ENCODE measurements at regions not wholly inside any gene's neighbourhood (a gene's known extent, or its start where the extent isn't known, plus 50 kb on each side); places are given as distances from the start of the nearest gene placed in this dataset.

- BruUV-seq (replicated peaks): no TSS peak
- POLR2A ChIA-PET (ENCODE audit: unreplicated experiment): no interaction called here
- Histone ChIP-seq H3K27me3 (ENCODE audit: low read length) (peaks cover 25% of the 10 kb centered on the region), H4K20me1 (ENCODE audit: low read length) (no peaks in the 10 kb centered on the region), H3K9me3 (ENCODE audit: low read length) (no peaks in the 10 kb centered on the region), H3K9ac (ENCODE audit: low read length) (no peak overlapping the region), H3K4me3 (ENCODE audit: low read length) (no peak overlapping the region), H2AFZ (ENCODE audit: low read length) (no peak overlapping the region), H3K36me3 (ENCODE audit: low read depth, low read length) (no peaks in the 10 kb centered on the region), H3K4me2 (ENCODE audit: low read length) (no peak overlapping the region), H3F3A (ENCODE audit: low read length, unreplicated experiment) (no peaks in the 10 kb centered on the region), H3K4me1 (ENCODE audit: insufficient read depth, low read length) (no peaks in the 10 kb centered on the region), H3K9me2 (replicated peaks; ENCODE audit: low read length) (no peaks in the 10 kb centered on the region), H3K27ac (ENCODE audit: low read length) (no peak overlapping the region), H3K79me2 (ENCODE audit: low read length) (no peaks in the 10 kb centered on the region)
- ATAC-seq: no peak
- intact Hi-C loops (cut with micrococcal nuclease): no loop called here
- no peak for DNase-seq
- no peak for TF ChIP-seq EZH2phosphoT487 (IDR thresholded peaks at IDR 0.05; ENCODE audit: borderline replicate concordance, low read length)
- TF ChIP-seq EZH2 (IDR thresholded peaks at IDR 0.05; ENCODE audit: low read length, unreplicated experiment): no peak
- no peak for TF ChIP-seq CTCF (conservative IDR thresholded peaks at IDR 0.05; ENCODE audit: low read depth, low read length)
- CTCF ChIA-PET: no interaction called here
Measured at GRCh38 chr12:13857750-13858149, 123.7 kb downstream of the GRIN2B start.

GRCh38 chr12:13853471-13853870 lies 127.9 kb downstream of the GRIN2B start:
- no peak for TF ChIP-seq CTCF (conservative IDR thresholded peaks at IDR 0.05; ENCODE audit: low read depth, low read length)
- TF ChIP-seq EZH2 (IDR thresholded peaks at IDR 0.05; ENCODE audit: low read length, unreplicated experiment): no peak
- no peak for TF ChIP-seq EZH2phosphoT487 (IDR thresholded peaks at IDR 0.05; ENCODE audit: borderline replicate concordance, low read length)
- H3K4me2 ChIP-seq (ENCODE audit: low read length): no peak overlapping the region
- ChIA-PET CTCF (no interaction called here), POLR2A (ENCODE audit: unreplicated experiment) (no interaction called here)
- intact Hi-C loops (cut with micrococcal nuclease): no loop called here
- no peaks in the 10 kb centered on the region for H3K9me3 ChIP-seq (ENCODE audit: low read length)
- H3K9me2 ChIP-seq (replicated peaks; ENCODE audit: low read length): no peaks in the 10 kb centered on the region
- no peak overlapping the region for H3K9ac ChIP-seq (ENCODE audit: low read length)
- H3K79me2 ChIP-seq (ENCODE audit: low read length): no peaks in the 10 kb centered on the region
- H3K36me3 ChIP-seq (ENCODE audit: low read depth, low read length): no peaks in the 10 kb centered on the region
- H3K4me3 ChIP-seq (ENCODE audit: low read length): no peak overlapping the region
- ATAC-seq (no peak), DNase-seq (no peak)
- no peaks in the 10 kb centered on the region for H3K4me1 ChIP-seq (ENCODE audit: insufficient read depth, low read length)
- peaks cover 14% of the 10 kb centered on the region for H3K27me3 ChIP-seq (ENCODE audit: low read length)
- no peak overlapping the region for H3K27ac ChIP-seq (ENCODE audit: low read length)
- no peak overlapping the region for H2AFZ ChIP-seq (ENCODE audit: low read length)
- H4K20me1 ChIP-seq (ENCODE audit: low read length): no peaks in the 10 kb centered on the region
- BruUV-seq (replicated peaks): no TSS peak
- H3F3A ChIP-seq (ENCODE audit: low read length, unreplicated experiment): no peaks in the 10 kb centered on the region

GRCh38 chr12:13851828-13852227 lies 129.6 kb downstream of the GRIN2B start:
- CTCF ChIA-PET: no interaction called here

More at GRCh38 chr12:13851828-13852227, 129.6 kb downstream of the GRIN2B start:
- H3K9me2 ChIP-seq (replicated peaks; ENCODE audit: low read length): no peaks in the 10 kb centered on the region
- no peaks in the 10 kb centered on the region for H3K9me3 ChIP-seq (ENCODE audit: low read length)
- no peak overlapping the region for H3K27ac ChIP-seq (ENCODE audit: low read length)
- H3K9ac ChIP-seq (ENCODE audit: low read length): no peak overlapping the region
- no peaks in the 10 kb centered on the region for H3K4me1 ChIP-seq (ENCODE audit: insufficient read depth, low read length)
- no peak for DNase-seq
- H4K20me1 ChIP-seq (ENCODE audit: low read length): no peaks in the 10 kb centered on the region
- H3K36me3 ChIP-seq (ENCODE audit: low read depth, low read length): no peaks in the 10 kb centered on the region
- H3K4me2 ChIP-seq (ENCODE audit: low read length): no peak overlapping the region
- H2AFZ ChIP-seq (ENCODE audit: low read length): no peak overlapping the region
- H3F3A ChIP-seq (ENCODE audit: low read length, unreplicated experiment): no peaks in the 10 kb centered on the region
- no TSS peak for BruUV-seq (replicated peaks)
- H3K79me2 ChIP-seq (ENCODE audit: low read length): no peaks in the 10 kb centered on the region
- POLR2A ChIA-PET (ENCODE audit: unreplicated experiment): no interaction called here
- peaks cover 27% of the 10 kb centered on the region for H3K27me3 ChIP-seq (ENCODE audit: low read length)
- ATAC-seq: no peak
- intact Hi-C loops (cut with micrococcal nuclease): no loop called here
- TF ChIP-seq CTCF (conservative IDR thresholded peaks at IDR 0.05; ENCODE audit: low read depth, low read length): no peak
- TF ChIP-seq EZH2phosphoT487 (IDR thresholded peaks at IDR 0.05; ENCODE audit: borderline replicate concordance, low read length): no peak
- no peak for TF ChIP-seq EZH2 (IDR thresholded peaks at IDR 0.05; ENCODE audit: low read length, unreplicated experiment)
- H3K4me3 ChIP-seq (ENCODE audit: low read length): no peak overlapping the region
